ENCODE measurements at regions not wholly inside any gene's neighbourhood (a gene's known extent, or its start where the extent isn't known, plus 50 kb on each side); places are given as distances from the start of the nearest gene placed in this dataset.
"Not testable (repeated sequence)": the region's sequence is repeated elsewhere in the genome, so short reads cannot be mapped to it uniquely, and the experiment has no call there.

DNA sequence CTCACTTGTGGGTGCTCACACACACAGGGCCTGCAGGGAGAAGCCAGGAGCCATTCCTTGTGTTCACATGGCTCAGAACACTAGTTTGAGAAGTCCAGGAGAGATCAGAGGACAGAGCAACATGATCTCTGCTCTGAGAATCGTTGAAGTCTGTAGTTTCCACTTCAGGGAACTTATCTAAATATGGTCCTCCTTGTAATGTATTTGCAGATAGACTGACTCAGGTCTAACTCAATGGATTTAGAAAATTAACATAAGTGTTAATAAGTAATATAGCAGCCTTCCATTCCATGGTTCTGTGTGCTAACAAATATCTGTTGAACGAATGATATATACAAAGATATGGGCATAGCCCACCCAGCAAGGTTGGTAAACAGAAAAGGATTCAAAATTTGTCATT lies 119.8 kb upstream of the STARD13 start:
- Histone ChIP-seq H3K27ac (no peak overlapping the region), H3K9me3 (no peaks in the 10 kb centered on the region), H3K36me3 (no peaks in the 10 kb centered on the region), H3K4me3 (no peak overlapping the region), H3K4me1 (peaks cover 0 to 4% (median 0%) of the 10 kb centered on the region in 3 donors), H3K27me3 (no peaks in the 10 kb centered on the region)
- FAIRE-seq (no peak), ATAC-seq (no peak), DNase-seq (no peak)
- WGBS, 2 donors = 82 to 88% methylated on average over 2 of the region's 2 CpGs
- intact Hi-C loops (cut with DNase I) = no loop called here
- TF ChIP-seq, protein P1, sequence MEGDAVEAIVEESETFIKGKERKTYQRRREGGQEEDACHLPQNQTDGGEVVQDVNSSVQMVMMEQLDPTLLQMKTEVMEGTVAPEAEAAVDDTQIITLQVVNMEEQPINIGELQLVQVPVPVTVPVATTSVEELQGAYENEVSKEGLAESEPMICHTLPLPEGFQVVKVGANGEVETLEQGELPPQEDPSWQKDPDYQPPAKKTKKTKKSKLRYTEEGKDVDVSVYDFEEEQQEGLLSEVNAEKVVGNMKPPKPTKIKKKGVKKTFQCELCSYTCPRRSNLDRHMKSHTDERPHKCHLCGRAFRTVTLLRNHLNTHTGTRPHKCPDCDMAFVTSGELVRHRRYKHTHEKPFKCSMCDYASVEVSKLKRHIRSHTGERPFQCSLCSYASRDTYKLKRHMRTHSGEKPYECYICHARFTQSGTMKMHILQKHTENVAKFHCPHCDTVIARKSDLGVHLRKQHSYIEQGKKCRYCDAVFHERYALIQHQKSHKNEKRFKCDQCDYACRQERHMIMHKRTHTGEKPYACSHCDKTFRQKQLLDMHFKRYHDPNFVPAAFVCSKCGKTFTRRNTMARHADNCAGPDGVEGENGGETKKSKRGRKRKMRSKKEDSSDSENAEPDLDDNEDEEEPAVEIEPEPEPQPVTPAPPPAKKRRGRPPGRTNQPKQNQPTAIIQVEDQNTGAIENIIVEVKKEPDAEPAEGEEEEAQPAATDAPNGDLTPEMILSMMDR (IDR thresholded peaks at IDR 0.05) = no peak

DNA sequence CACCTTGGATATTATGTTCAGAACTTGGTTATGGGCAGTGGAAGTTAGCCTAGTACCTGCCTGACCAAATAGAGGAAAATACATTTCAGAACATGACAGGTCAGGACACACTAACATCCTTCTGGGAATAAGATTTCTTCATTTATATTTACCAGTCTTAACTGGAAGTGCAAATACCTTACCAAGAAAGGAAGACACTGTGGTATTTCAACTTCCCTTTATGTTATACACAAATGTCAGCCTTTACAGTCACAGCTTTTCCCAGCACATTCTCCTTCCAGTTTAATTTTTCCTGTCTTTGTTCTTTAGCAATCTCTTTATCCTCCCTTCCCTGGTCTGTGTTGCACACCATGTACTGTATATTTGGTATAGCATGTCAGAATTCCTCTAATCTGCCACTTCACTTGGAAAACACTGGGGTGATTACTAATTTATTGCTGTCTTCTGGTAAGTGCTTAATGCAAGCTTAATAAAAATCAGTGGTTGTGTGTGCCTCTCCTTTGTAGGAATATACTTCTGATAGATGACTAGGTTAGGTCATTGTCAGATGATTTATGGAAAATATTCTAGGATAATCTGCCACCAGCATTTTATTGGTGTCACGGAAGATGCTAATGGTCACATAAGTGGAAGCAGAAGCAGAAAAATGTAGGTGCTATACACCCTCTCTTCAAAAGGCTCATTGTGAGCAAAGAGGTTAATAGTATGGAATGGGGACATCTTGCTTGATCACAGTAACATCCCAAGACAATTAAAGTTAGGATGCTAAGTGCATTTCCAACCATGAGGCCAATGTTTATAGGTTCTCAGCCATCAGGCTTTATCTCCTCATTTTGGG lies 124.3 kb upstream of the STARD13 start:
- intact Hi-C loops (cut with DNase I) = no loop called here
- Histone ChIP-seq H3K9me3 (no peaks in the 10 kb centered on the region), H3K36me3 (no peaks in the 10 kb centered on the region), H3K27ac (no peak overlapping the region), H3K27me3 (no peaks in the 10 kb centered on the region), H3K4me1 (no peaks in the 10 kb centered on the region), H3K4me3 (no peak overlapping the region)
- TF ChIP-seq, protein P1 (IDR thresholded peaks at IDR 0.05) = no peak
- ATAC-seq (no peak), FAIRE-seq (no peak), DNase-seq (no peak)
- WGBS, 2 donors = 100% methylated on average over 1 of the region's 1 CpG

DNA sequence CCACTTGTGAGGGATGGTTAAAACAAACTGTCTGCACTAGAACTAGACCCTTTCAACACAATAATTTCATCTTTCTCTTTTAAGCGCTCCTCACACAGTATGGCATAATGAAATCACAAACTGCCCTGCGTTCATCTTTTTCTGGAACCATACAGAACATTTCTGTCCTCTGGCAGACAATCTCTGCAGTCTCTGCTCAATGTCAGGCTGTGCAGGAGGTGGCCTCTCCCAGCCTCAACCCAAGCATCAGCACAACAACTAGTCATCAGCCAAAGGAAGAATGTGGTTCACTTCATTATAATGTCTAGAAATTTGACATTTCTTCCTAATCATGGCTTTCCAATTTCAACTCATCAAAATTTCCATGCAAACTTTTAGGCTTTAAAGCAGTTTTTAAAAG lies 125.1 kb upstream of the STARD13 start:
- no peak for ATAC-seq
- H3K4me3 ChIP-seq = no peak overlapping the region
- H3K27me3 ChIP-seq = no peaks in the 10 kb centered on the region
- H3K36me3 ChIP-seq = no peaks in the 10 kb centered on the region
- no peak for DNase-seq
- WGBS, 2 donors = 96 to 99% methylated on average over 2 of the region's 2 CpGs
- TF ChIP-seq, protein P1 (IDR thresholded peaks at IDR 0.05) = no peak
- intact Hi-C loops (cut with DNase I) = no loop called here
- no peak for FAIRE-seq
- H3K9me3 ChIP-seq = no peaks in the 10 kb centered on the region
- no peaks in the 10 kb centered on the region for H3K4me1 ChIP-seq
- no peak overlapping the region for H3K27ac ChIP-seq

DNA sequence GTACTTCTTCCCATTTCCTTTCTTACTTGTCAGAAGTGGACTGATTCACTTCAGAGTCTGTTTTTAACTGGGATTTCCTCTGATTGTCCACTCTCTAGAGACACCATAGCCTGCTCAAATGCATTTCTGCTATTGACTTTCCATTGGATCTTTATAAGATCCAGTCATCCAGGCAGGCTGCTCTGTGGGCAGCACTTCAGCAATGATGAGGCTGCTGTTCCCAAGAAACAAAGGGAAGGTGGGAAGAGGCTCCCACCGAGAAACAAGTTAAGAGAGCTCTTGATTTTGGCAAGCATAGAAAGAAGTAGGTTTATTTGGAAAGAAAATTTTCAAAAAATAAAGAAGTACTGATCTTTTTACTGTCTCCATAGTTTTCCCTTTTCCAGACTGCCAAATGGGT lies 125.8 kb upstream of the STARD13 start:
- Histone ChIP-seq H3K27me3 (no peaks in the 10 kb centered on the region), H3K27ac (no peak overlapping the region), H3K4me1 (no peaks in the 10 kb centered on the region), H3K4me3 (no peak overlapping the region), H3K9me3 (no peaks in the 10 kb centered on the region), H3K36me3 (no peaks in the 10 kb centered on the region)
- intact Hi-C loops (cut with DNase I) = no loop called here
- DNase-seq (no peak), ATAC-seq (no peak), FAIRE-seq (no peak)
- WGBS, 2 donors = 85 to 87% methylated on average over 1 of the region's 1 CpG
- TF ChIP-seq, protein P1 (IDR thresholded peaks at IDR 0.05) = no peak

DNA sequence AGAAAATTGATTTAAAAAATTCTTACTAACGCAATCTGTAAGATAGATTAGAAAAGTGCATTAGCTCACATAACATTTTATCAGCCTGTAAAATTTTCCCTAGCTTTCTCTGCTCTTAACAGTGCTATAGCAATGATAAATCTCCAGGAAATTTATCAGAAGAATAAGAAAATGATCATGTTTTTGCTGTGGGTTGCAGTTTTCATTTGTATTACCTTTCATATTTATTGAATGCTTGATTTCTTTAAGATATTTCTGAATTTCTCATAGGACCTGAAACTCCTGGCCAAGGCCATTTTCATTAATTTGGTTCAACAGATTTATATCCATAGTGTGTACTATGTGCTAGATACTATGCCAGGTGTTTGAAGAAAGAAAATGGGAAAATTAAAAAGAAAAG lies 130.3 kb upstream of the STARD13 start:
- FAIRE-seq = no peak
- intact Hi-C loops (cut with DNase I) = no loop called here

DNA sequence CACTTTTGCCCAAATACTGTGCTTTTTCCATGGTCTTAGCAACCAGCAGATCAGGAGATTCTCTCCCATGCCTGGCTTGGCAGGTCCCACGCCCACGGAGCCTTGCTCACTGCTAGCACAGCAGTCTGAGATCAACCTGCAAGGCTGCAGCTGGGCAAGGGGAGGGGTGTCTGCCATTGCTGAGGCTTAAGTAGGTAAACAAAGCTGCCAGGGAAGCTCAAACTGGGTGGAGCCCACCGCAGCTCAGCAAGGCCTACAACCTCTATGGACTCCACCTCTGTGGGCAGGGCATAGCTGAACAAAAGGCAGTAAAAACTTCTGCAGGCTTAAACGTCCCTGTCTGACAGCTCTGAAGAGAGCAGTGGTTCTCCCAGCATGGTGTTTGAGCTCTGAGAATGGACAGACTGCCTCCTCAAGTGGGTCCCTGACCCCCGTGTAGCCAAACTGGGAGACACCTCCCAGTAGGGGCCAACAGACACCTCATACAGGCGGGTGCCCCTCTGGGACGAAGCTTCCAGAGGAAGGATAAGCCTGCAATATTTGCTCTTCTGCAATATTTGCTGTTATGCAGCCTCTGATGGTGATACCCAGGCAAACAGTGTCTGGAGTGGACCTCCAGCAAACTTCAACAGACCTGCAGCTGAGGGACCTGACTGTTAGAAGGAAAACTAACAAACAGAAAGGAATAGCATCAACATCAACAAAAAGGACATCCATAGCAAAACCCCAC lies 132.8 kb upstream of the STARD13 start:
- H3K36me3 ChIP-seq; H3K27ac ChIP-seq; H3K27me3 ChIP-seq; FAIRE-seq; intact Hi-C loops (cut with DNase I); H3K9me3 ChIP-seq; DNase-seq; H3K4me3 ChIP-seq; ATAC-seq; H3K4me1 ChIP-seq: not testable (repeated sequence)
- 89 to 90% methylated on average over 7 of the region's 7 CpGs for WGBS, 2 donors

More for the DNA sequence above, 130.3 kb upstream of the STARD13 start:
- ATAC-seq = no peak
- 87 to 91% methylated on average over 1 of the region's 1 CpG for WGBS, 2 donors
- H3K4me3 ChIP-seq = no peak overlapping the region
- no peak overlapping the region for H3K27ac ChIP-seq
- H3K27me3 ChIP-seq = no peaks in the 10 kb centered on the region
- no peaks in the 10 kb centered on the region for H3K4me1 ChIP-seq
- TF ChIP-seq, protein P1 (IDR thresholded peaks at IDR 0.05) = no peak
- no peaks in the 10 kb centered on the region for H3K9me3 ChIP-seq
- H3K36me3 ChIP-seq = no peaks in the 10 kb centered on the region
- DNase-seq = no peak

DNA sequence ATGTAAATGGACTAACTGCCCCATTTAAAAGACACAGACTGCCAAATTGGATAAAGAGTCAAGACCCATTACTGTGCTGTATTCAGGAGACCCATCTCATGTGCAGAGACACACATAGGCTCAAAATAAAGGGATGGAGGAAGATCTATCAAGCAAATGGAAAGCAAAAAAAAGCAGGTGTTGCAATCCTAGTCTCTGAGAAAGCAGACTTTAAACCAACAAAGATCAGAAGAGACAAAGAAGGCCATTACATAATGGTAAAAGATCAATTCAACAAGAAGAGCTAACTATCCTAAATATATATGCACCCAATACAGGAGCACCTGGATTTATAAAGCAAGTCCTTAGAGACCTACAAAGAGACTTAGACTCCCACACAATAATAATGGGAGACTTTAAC lies 134.6 kb upstream of the STARD13 start:
- FAIRE-seq; DNase-seq; H3K9me3 ChIP-seq; H3K4me1 ChIP-seq; intact Hi-C loops (cut with DNase I); H3K36me3 ChIP-seq; ATAC-seq; H3K27me3 ChIP-seq; H3K27ac ChIP-seq; H3K4me3 ChIP-seq: not testable (repeated sequence)

Measured in pancreas (tissue), 10 donors.